Esophagus muscularis mucosa (tissue), 4 donors: ENCODE measurements at regions not wholly inside any gene's neighbourhood (a gene's known extent, or its start where the extent isn't known, plus 50 kb on each side); places are given as distances from the start of the nearest gene placed in this dataset.

ENCODE experiments used
- DNase-seq: peaks from one replicate; pipeline ENCODE4 v3.0.0-alpha.2; 2017; ENCODE audit errors: extremely low spot score
- H3K27ac ChIP-seq, 4 donors: fragments of 200-600 bp; sonication (generic); replicated peaks in 1 of 4; 1 replicate in 3 of 4; 2 replicates in 1 of 4; pipeline ENCODE4 v1.5.1; 2016 to 2019; ENCODE audit warnings: mild to moderate bottlenecking in 1 of 4
- H3K27me3 ChIP-seq, 4 donors: fragments of 200-600 bp; sonication (generic); one replicate each; pipeline versions ENCODE4 v1.5.1 to v1.6.0; 2016 to 2019
- H3K36me3 ChIP-seq, 4 donors: fragments of 200-600 bp; sonication (generic); one replicate each; pipeline ENCODE4 v1.5.1; 2016 to 2019
- H3K4me1 ChIP-seq, 4 donors: fragments of 200-600 bp; sonication (generic); one replicate each; pipeline ENCODE4 v1.5.1; 2016 to 2019
- H3K4me3 ChIP-seq, 4 donors: fragments of 200-600 bp; sonication (generic); 1 replicate in 2 of 4; 2 replicates in 2 of 4; pipeline ENCODE4 v1.5.1; 2016 to 2019; ENCODE audit warnings: mild to moderate bottlenecking in 4 of 4, moderate library complexity in 1 of 4
- H3K9me3 ChIP-seq, 4 donors: fragments of 200-600 bp; sonication (generic); 1 replicate in 3 of 4; 2 replicates in 1 of 4; pipeline ENCODE4 v1.5.1; 2016 to 2019
- EP300 ChIP-seq: sonication (generic); formaldehyde crosslinking; IDR thresholded peaks from one replicate; pipeline ENCODE4 v1.6.1; 2017; ENCODE audit warnings: antibody characterized with exemption
- POLR2A ChIP-seq: fragments of 450-650 bp; IDR thresholded peaks from one replicate; pipeline ENCODE4 v1.6.1; 2017; ENCODE audit warnings: antibody characterized with exemption, moderate library complexity, mild to moderate bottlenecking, low read depth
- POLR2AphosphoS5 ChIP-seq, 2 donors: sonication (generic); formaldehyde crosslinking; IDR thresholded peaks; one replicate each; pipeline ENCODE4 v1.6.1; 2017; ENCODE audit warnings: antibody characterized with exemption in 2 of 2
- WGBS: methylation state at CpG from one replicate; pipeline ENCODE4 v1.1.5; 2018; 5-methylcytosine and 5-hydroxymethylcytosine counted together
- intact Hi-C: fragments of 100-400 bp; cut with DNase I; formaldehyde crosslinking; loops from one replicate; pipeline ENCODE4 v1.15.1; 2023
- TF ChIP-seq, protein P1 (sequence below), 3 experiments: fragments of 200-600 bp in 2 of 3; fragments of 450-650 bp in 1 of 3; sonication (generic) in 2 of 3; IDR thresholded peaks; one replicate each; pipeline ENCODE4 v1.5.1; 2017 to 2019; ENCODE audit warnings: antibody characterized with exemption in 3 of 3, mild to moderate bottlenecking in 2 of 3, moderate library complexity in 1 of 3

DNA sequence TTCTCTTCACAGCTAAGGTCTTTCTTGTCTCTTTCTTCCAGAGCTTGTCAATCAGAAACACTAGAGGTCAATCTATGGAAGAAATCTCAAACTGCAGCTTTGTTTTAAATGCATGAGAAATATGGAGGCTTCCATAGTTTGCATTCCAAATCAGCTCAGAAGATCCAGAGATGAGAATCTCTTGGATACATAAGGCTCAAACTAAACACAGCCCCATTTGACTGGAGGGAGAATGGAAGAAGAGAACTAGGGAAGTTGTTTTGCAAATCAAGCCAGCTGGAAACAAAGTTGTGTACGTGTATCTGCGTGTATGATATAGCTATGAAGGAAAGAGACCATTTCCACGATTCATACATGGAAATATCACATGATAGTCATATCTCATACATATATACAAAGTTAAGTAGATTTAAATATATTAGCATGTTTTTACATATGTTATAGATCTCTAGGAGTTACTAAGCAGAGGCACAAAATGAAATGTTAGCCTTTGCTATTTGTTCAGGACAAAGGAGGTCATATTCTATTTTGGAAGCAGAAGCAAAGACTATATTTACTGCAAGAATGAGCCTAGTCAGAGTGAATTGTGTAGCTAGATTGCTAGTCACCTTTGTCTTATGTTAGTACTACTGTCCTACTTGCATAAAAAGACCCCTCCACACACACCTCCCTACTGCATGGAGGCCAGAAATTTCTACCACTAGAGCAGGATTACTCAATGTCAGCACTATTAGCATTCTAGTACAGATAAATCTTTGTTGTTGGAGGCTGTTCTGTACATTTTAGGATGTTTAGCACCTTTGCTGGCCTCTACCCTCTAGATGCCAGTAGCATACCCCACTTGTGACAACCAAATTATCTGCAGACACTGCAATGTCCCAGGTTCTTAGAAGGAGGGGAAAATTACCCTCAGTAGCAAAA is 303.5 kb upstream of the CHAC2 start:
- intact Hi-C loops = no loop called here
- no peak for TF ChIP-seq POLR2AphosphoS5 (IDR thresholded peaks at IDR 0.05)
- TF ChIP-seq POLR2A = no peak
- TF ChIP-seq, protein P1, sequence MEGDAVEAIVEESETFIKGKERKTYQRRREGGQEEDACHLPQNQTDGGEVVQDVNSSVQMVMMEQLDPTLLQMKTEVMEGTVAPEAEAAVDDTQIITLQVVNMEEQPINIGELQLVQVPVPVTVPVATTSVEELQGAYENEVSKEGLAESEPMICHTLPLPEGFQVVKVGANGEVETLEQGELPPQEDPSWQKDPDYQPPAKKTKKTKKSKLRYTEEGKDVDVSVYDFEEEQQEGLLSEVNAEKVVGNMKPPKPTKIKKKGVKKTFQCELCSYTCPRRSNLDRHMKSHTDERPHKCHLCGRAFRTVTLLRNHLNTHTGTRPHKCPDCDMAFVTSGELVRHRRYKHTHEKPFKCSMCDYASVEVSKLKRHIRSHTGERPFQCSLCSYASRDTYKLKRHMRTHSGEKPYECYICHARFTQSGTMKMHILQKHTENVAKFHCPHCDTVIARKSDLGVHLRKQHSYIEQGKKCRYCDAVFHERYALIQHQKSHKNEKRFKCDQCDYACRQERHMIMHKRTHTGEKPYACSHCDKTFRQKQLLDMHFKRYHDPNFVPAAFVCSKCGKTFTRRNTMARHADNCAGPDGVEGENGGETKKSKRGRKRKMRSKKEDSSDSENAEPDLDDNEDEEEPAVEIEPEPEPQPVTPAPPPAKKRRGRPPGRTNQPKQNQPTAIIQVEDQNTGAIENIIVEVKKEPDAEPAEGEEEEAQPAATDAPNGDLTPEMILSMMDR (IDR thresholded peaks at IDR 0.05) = no peak
- no peak for TF ChIP-seq EP300
- Histone ChIP-seq H3K27me3 (no peaks in the 10 kb centered on the region), H3K27ac (no peak overlapping the region), H3K36me3 (no peaks in the 10 kb centered on the region), H3K4me3 (no peak overlapping the region), H3K9me3 (no peaks in the 10 kb centered on the region), H3K4me1 (peaks cover 0 to 25% (median 3%) of the 10 kb centered on the region in 4 donors)
- WGBS = 96% methylated on average over 3 of the region's 3 CpGs
- DNase-seq = peak; percentile 29

DNA sequence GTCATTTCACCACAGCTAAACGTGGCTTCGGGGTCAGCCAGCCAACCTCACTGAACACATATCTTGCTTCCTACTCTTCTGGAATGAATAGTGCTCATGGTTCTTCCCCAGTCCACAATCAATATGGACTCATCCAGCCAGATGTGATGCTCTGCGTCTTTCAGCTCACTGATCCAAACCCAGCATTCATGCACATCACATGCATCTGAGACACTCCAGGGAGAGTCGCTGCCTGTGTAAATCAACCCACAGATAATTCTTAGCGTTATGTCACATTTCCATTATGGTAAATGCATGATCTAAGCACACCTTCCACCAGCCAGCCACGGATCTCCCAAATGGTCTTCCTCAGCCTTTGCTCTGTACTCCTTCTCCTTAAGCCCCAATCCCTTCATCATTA is 306.7 kb upstream of the CHAC2 start:
- no peak overlapping the region for H3K27ac ChIP-seq
- 92% methylated on average over 6 of the region's 6 CpGs for WGBS
- H3K27me3 ChIP-seq = no peaks in the 10 kb centered on the region
- H3K36me3 ChIP-seq = no peaks in the 10 kb centered on the region
- peak; percentile 31 for DNase-seq
- TF ChIP-seq POLR2AphosphoS5 (IDR thresholded peaks at IDR 0.05) = no peak
- no peak for TF ChIP-seq POLR2A
- TF ChIP-seq EP300 = no peak
- TF ChIP-seq, protein P1 (IDR thresholded peaks at IDR 0.05) = no peak
- no peak overlapping the region for H3K4me3 ChIP-seq
- no peaks in the 10 kb centered on the region for H3K9me3 ChIP-seq
- peaks cover 0 to 16% (median 3%) of the 10 kb centered on the region in 4 donors for H3K4me1 ChIP-seq
- intact Hi-C loops = no loop called here

DNA sequence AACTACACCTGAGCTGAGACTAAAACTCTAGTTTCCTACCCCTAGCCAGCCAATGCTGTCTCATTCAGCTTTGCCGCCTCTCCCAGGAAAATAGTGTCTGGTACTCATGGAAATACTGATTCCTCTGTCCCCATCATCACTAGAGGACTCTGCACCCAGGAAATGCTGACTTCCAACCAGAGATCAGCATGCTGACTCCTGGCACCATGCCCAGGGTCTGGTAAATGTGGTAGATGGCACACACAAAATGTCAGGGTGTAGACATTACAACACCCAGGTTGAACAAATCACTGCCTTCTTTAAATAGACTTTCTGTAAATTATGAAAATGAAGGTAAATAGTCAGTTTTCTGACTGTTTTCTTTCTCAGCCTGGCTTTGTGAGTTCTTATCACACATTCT is 307.3 kb upstream of the CHAC2 start:
- Histone ChIP-seq H3K27ac (no peak overlapping the region), H3K36me3 (no peaks in the 10 kb centered on the region), H3K9me3 (no peaks in the 10 kb centered on the region), H3K4me3 (no peak overlapping the region), H3K4me1 (peaks cover 0 to 16% (median 3%) of the 10 kb centered on the region in 4 donors), H3K27me3 (no peaks in the 10 kb centered on the region)
- intact Hi-C loops = no loop called here
- DNase-seq = peak; percentile 53
- WGBS = 90% methylated on average over 1 of the region's 1 CpG
- TF ChIP-seq, protein P1 (IDR thresholded peaks at IDR 0.05) = no peak
- TF ChIP-seq EP300 = no peak
- TF ChIP-seq POLR2AphosphoS5 (IDR thresholded peaks at IDR 0.05) = no peak
- no peak for TF ChIP-seq POLR2A

DNA sequence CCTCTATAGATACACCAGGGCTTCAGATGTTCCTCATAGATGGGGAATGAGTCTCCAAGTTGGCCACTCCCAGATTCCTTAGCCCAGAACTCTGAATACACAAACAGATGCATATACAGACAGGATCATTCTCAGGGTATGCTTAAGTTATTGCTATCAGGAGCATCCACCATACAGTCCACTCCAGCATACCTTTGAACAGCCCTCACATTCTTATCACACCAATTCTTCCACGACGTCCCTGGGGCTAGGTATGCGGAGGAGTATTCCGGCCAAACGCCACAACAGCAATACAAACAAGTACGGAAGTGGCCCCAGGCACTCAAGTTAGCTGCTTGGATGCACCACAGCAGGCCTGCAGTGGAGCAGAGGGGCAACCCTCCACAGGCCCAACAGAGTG is 312.5 kb upstream of the CHAC2 start:
- DNase-seq = no peak
- intact Hi-C loops = no loop called here
- Histone ChIP-seq H3K4me3 (no peak overlapping the region), H3K9me3 (no peaks in the 10 kb centered on the region), H3K36me3 (no peaks in the 10 kb centered on the region), H3K4me1 (peaks cover 8 to 14% (median 10%) of the 10 kb centered on the region in 4 donors), H3K27me3 (no peaks in the 10 kb centered on the region), H3K27ac (no peak overlapping the region)
- 97% methylated on average over 5 of the region's 6 CpGs for WGBS
- TF ChIP-seq, protein P1 (IDR thresholded peaks at IDR 0.05) = no peak
- TF ChIP-seq POLR2A (no peak), EP300 (no peak), POLR2AphosphoS5 (IDR thresholded peaks at IDR 0.05) (no peak)
